MM.1S (cell line): ENCODE measurements at regions not wholly inside any gene's neighbourhood (a gene's known extent, or its start where the extent isn't known, plus 50 kb on each side); places are given as distances from the start of the nearest gene placed in this dataset.

Experiments used
- DNase-seq: peaks from one replicate; pipeline ENCODE4 v3.0.0-alpha.2; 2015
- H2AFZ ChIP-seq: fragments of 300-600 bp; sonication (generic); 2 replicates; pipeline ENCODE4 v1.6.0; 2016; ENCODE audit warnings: antibody characterized with exemption, low read length
- H3F3A ChIP-seq: fragments of 300-600 bp; sonication (generic); 2 replicates; pipeline ENCODE4 v1.6.1; 2016; ENCODE audit warnings: mild to moderate bottlenecking, antibody characterized with exemption, low read length, moderate library complexity, mixed read lengths; ENCODE audit not compliant: insufficient read depth
- H3K27ac ChIP-seq: fragments of 300-600 bp; sonication (generic); 2 replicates; pipeline ENCODE4 v1.5.1; 2016; ENCODE audit warnings: mild to moderate bottlenecking, low read length
- H3K27me3 ChIP-seq: fragments of 300-600 bp; sonication (generic); replicated peaks from 2 replicates; pipeline ENCODE4 v1.6.0; 2016; ENCODE audit warnings: low read length; ENCODE audit not compliant: insufficient read depth
- H3K36me3 ChIP-seq: fragments of 300-600 bp; sonication (generic); replicated peaks from 2 replicates; pipeline ENCODE4 v1.6.1; 2016; ENCODE audit warnings: mild to moderate bottlenecking, low read length, mixed read lengths; ENCODE audit not compliant: insufficient read depth
- H3K4me1 ChIP-seq: fragments of 300-600 bp; sonication (generic); 2 replicates; pipeline ENCODE4 v1.6.1; 2016; ENCODE audit warnings: low read length, mixed read lengths
- H3K4me2 ChIP-seq: fragments of 300-600 bp; sonication (generic); 2 replicates; pipeline ENCODE4 v1.6.0; 2016; ENCODE audit warnings: low read depth, low read length
- H3K4me3 ChIP-seq: fragments of 300-600 bp; sonication (generic); 2 replicates; pipeline ENCODE4 v1.5.1; 2016; ENCODE audit warnings: low read length, mixed read lengths
- H3K79me2 ChIP-seq: fragments of 300-600 bp; sonication (generic); 2 replicates; pipeline ENCODE4 v1.6.1; 2016; ENCODE audit warnings: mixed run types, low read length, mixed read lengths
- H3K9ac ChIP-seq: fragments of 300-600 bp; sonication (generic); 2 replicates; pipeline ENCODE4 v1.6.1; 2016; ENCODE audit warnings: low read length, mixed read lengths
- H3K9me2 ChIP-seq: fragments of 300-600 bp; sonication (generic); replicated peaks from 2 replicates; pipeline ENCODE4 v1.6.1; 2016; ENCODE audit warnings: mild to moderate bottlenecking, low read length, mixed read lengths; ENCODE audit not compliant: insufficient read depth
- H3K9me3 ChIP-seq: fragments of 300-600 bp; sonication (generic); replicated peaks from 2 replicates; pipeline ENCODE4 v1.6.1; 2016; ENCODE audit warnings: mild to moderate bottlenecking, low read length, mixed read lengths; ENCODE audit not compliant: insufficient read depth
- H4K20me1 ChIP-seq: fragments of 300-600 bp; sonication (generic); 2 replicates; pipeline ENCODE4 v1.6.1; 2016; ENCODE audit warnings: mild to moderate bottlenecking, low read length, moderate library complexity, mixed read lengths; ENCODE audit not compliant: insufficient read depth
- EZH2 ChIP-seq: fragments of 300-600 bp; sonication (generic); optimal IDR thresholded peaks from 2 replicates; pipeline ENCODE3; 2017; ENCODE audit warnings: low read depth, mild to moderate bottlenecking, antibody characterized with exemption, low read length, mixed read lengths
- EZH2phosphoT487 ChIP-seq: fragments of 300-600 bp; sonication (generic); IDR thresholded peaks from 2 replicates; pipeline ENCODE4 v1.6.1; 2018; ENCODE audit warnings: antibody characterized with exemption, low read length
- TF ChIP-seq, protein P1 (sequence below): fragments of 300-600 bp; sonication (generic); IDR thresholded peaks from 2 replicates; pipeline ENCODE4 v1.5.1; 2016; ENCODE audit warnings: antibody characterized with exemption, low read length, mixed read lengths

- Histone ChIP-seq H4K20me1 (no peaks in the 10 kb centered on the region), H3K4me2 (no peak overlapping the region), H3K27me3 (peaks cover 61% of the 10 kb centered on the region), H3K4me3 (no peak overlapping the region), H3K27ac (no peak overlapping the region), H3K9me3 (no peaks in the 10 kb centered on the region), H3K9ac (no peak overlapping the region), H3F3A (no peaks in the 10 kb centered on the region), H3K9me2 (no peaks in the 10 kb centered on the region), H3K79me2 (no peaks in the 10 kb centered on the region), H3K36me3 (no peaks in the 10 kb centered on the region), H3K4me1 (no peaks in the 10 kb centered on the region), H2AFZ (no peak overlapping the region)
- TF ChIP-seq EZH2 (no peak), EZH2phosphoT487 (no peak)
- TF ChIP-seq, protein P1, sequence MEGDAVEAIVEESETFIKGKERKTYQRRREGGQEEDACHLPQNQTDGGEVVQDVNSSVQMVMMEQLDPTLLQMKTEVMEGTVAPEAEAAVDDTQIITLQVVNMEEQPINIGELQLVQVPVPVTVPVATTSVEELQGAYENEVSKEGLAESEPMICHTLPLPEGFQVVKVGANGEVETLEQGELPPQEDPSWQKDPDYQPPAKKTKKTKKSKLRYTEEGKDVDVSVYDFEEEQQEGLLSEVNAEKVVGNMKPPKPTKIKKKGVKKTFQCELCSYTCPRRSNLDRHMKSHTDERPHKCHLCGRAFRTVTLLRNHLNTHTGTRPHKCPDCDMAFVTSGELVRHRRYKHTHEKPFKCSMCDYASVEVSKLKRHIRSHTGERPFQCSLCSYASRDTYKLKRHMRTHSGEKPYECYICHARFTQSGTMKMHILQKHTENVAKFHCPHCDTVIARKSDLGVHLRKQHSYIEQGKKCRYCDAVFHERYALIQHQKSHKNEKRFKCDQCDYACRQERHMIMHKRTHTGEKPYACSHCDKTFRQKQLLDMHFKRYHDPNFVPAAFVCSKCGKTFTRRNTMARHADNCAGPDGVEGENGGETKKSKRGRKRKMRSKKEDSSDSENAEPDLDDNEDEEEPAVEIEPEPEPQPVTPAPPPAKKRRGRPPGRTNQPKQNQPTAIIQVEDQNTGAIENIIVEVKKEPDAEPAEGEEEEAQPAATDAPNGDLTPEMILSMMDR: no peak
- DNase-seq: no peak
Observed at GRCh38 chr1:3968851-3969250, 68.8 kb upstream of the C1orf174 start.

DNA sequence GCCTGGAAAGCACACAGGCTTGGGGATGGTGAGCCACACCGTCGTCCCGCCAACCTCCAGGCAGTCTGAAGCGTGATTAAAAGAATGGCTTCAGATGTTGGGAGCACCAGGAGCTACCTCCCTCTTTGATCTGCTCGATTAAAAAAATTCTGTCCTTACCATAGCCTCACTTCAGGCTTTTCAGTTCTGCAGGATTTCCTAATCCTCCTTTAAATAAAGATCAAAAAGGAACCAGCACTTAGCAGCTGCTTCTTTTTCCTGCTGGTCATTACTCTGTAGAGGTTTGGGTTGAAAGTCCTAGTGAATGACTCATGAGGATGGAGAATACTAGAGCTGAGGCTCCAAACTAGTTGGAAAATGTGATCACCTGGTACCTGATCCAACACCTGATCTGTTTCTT, 71.9 kb upstream of the C1orf174 start:
- no peaks in the 10 kb centered on the region for H3F3A ChIP-seq
- H3K9me2 ChIP-seq: no peaks in the 10 kb centered on the region
- H3K4me3 ChIP-seq: no peak overlapping the region
- H3K4me2 ChIP-seq: no peak overlapping the region
- H3K4me1 ChIP-seq: no peaks in the 10 kb centered on the region
- H3K36me3 ChIP-seq: no peaks in the 10 kb centered on the region
- DNase-seq: no peak
- TF ChIP-seq EZH2phosphoT487 (no peak), EZH2 (no peak)
- TF ChIP-seq, protein P1: no peak
- no peak overlapping the region for H3K27ac ChIP-seq
- no peak overlapping the region for H3K9ac ChIP-seq
- H3K79me2 ChIP-seq: no peaks in the 10 kb centered on the region
- no peaks in the 10 kb centered on the region for H3K9me3 ChIP-seq
- peaks cover 79% of the 10 kb centered on the region for H3K27me3 ChIP-seq
- H2AFZ ChIP-seq: no peak overlapping the region
- H4K20me1 ChIP-seq: no peaks in the 10 kb centered on the region

DNA sequence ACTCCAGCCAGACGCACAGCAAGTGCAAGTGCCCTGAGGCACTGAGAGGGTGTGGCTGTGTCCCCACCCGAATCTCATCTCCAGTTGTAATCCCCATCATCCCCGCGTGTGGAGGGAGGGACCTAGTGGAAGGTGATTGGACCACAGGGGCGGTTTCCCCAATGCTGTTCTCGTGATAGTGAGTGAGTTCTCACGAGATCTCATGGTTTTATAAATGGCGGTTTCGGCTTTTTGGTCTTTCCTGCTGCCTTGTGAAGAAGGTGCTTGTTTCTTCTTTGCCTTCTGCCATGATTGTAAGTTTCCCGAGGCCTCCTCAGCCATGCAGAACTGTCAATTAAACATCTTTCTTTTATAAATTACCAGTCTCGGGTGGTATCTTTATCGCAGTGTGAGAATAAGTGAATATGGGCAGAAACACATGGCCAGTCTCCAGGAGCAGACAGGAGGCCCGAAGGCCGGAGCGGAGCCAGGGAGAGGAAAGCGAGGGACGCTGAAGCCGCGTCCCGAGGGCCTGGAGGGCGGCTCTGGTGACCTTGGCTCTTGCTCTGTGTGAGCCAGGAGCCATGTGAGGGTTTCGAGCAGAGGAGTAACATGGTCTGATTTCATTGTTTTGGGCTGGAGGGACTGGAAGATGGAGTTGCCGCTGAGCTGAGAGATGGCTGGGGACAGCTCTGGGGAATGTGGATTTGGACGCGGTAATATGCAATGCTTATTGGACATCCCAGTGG, 76.0 kb upstream of the C1orf174 start:
- no peak for TF ChIP-seq EZH2phosphoT487
- TF ChIP-seq, protein P1: no peak
- no peak for TF ChIP-seq EZH2
- Histone ChIP-seq H3K9me3 (no peaks in the 10 kb centered on the region), H3K4me3 (no peak overlapping the region), H3K36me3 (no peaks in the 10 kb centered on the region), H3K4me1 (no peaks in the 10 kb centered on the region), H2AFZ (no peak overlapping the region), H3K27ac (no peak overlapping the region), H3K79me2 (no peaks in the 10 kb centered on the region), H3F3A (no peaks in the 10 kb centered on the region), H4K20me1 (no peaks in the 10 kb centered on the region), H3K9me2 (no peaks in the 10 kb centered on the region), H3K9ac (no peak overlapping the region), H3K27me3 (peaks cover 93% of the 10 kb centered on the region), H3K4me2 (peak overlapping the region; percentile 18; the same call in 1 of the 2 replicates)
- DNase-seq: no peak
